HG03354 (cell line): ENCODE measurements at regions not wholly inside any gene's neighbourhood (a gene's known extent, or its start where the extent isn't known, plus 50 kb on each side); places are given as distances from the start of the nearest gene placed in this dataset.
"Not testable (repeated sequence)": the region's sequence is repeated elsewhere in the genome, so short reads cannot be mapped to it uniquely, and the experiment has no call there.

ENCODE experiments used
- ATAC-seq: cut with Tn5 transposase; IDR thresholded peaks from one replicate; pipeline ENCODE4 v1.9.1; 2021; ENCODE audit warnings: mild to moderate bottlenecking; ENCODE audit not compliant: unreplicated experiment, poor library complexity, severe bottlenecking

DNA sequence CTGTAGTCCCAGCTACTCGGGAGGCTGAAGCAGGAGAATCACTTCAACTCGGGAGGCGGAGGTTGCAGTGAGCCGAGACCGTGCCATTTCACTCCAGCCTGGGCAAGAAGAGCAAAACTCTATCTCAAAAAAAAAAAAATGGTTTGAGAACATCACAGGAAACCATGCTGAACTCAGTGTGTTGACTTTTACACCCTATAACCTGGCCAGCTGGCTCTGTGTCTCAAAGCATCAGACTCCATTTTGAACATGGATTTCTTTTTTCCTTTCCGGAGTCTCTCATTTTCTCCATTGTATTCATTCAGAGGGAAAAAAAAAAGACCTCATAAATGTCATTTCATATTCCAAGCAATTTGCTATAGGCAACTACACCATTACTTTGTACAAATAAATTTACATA is 63.2 kb upstream of the FOXN3 start:
- ATAC-seq: no peak

DNA sequence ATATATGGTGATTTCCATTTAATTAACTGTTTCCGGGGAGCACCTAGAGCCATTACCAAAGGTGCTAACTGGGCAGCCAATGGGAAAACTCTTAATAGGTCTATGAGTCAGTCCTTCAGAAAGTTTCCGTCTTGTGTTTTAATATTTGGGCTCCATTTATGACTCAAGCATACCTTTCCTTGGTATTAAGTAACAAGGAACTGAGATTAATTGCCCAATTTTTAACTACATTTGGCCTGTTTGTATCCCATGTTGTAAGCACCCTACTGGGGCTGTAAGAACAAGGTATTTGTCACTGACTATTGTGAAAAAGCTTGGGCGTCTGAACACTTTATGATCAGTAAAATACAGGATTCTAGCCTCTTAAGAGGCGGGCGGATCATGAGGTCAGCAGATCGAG is 62.8 kb upstream of the FOXN3 start:
- ATAC-seq: no peak

DNA sequence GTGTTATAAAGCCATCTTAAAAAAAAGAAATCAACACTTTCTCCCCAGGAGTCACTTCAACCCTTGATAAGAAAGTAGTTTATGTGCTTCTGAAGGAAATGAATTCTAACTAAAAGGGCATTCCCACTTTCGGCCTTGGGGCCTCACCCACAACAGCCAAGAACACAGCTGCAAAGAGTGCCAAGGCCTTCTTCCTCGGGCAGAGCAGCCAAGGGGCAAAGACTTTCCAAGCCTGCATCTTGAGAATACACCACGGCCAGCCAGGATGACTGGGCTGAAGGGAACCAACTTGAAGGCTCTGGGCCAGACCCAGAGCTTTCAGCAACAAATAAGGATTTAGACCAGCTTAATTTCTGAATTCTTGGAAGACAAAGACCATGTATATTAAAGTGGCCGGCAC is 60.4 kb upstream of the FOXN3 start:
- no peak for ATAC-seq

DNA sequence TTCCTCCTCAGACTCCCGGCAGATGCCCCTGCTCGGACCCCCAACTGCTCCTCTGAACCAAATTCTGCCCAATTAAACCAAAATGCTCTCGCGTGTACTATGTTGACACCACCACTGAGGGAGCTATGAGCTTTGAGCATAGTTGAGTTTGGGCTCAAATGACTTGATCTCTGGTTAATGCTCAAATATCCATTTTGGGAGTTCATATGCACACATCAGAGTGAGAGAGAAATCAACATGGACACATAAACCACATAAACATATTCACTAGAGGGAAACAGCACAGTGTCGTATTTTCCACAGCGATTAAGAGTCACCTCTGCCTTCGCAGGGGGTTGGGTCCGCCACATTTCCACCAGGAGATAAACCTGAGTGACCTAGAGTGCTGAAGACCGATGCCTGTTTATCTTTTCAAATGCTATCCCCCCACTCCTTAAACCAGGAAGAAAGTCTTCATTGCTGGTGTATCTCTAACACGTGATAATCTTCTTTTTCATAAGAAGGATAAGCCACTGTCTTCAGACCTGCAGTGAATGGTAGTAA is 59.4 kb upstream of the FOXN3 start:
- ATAC-seq: no peak

DNA sequence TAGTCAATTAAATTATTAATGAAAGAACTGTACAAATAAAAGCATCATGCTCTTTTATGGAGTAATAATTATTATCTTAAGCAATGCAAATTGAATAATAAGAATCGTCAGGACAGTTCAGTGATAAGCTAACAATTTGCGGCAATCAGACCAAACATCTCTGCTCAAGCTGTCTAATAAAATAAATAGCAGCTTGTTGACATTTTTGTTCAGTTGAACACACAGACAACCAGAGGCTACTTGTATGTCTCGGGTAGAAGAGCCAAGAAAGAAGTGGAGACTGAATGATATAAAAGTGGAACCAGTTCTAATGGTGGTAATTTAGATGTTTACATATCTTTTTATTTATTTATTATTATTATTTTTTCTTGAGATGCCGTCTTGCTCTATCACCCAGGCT is 57.4 kb upstream of the FOXN3 start:
- no peak for ATAC-seq

DNA sequence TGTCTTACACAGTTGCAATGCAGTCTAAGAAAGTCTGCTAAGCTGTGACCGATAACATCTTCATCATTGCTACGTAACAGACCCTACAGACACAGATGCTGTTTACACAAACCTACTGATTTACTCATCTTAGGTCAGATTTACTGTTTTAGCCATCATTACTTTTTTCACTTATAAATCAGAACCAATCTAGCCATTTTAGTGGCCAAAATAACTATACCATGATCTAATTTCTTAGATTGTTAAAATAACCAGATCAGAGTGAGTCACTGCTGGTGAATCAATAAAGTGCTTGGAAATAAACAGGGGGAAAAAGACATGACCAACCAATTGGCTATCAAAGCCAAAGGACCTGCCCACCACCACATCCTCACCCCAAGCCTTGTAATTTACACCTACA is 57.0 kb upstream of the FOXN3 start:
- no peak for ATAC-seq

DNA sequence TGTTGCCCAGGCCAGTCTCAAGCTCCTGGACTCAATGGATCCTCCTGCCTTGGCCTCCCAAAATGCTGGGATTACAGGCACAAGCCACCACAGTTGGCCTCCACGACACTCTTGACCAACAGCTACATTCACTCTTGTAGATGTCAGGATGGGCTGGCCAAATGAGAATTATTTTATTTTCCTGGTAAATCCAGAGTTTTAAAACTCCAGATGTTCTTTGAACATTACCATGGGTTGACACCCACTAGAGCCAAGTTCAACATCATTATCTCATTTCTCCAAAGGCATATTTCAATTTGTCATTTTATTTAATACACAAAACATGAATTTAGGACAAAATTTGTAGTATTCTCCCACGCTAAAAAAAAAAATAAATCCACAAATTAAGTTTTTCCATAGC is 56.5 kb upstream of the FOXN3 start:
- ATAC-seq: no peak

DNA sequence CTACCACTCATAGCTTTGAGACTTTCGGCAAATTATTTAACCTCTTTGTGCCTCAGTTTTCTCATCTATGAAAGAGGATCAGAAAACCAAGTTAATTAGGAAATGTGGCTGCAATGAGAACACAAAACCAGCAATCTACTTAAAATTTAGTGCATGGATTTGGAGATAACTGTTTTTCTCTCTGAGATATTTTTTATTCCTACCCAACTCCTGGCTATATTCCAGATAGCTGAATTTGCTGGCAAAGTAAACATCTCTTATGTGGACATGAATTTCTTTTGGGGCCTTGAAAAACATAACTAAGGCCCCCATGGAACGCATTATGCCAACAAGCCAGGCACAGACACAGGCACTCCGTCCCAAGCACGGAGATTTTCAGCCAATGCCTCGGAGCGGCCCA is 53.4 kb upstream of the FOXN3 start:
- ATAC-seq: no peak

DNA sequence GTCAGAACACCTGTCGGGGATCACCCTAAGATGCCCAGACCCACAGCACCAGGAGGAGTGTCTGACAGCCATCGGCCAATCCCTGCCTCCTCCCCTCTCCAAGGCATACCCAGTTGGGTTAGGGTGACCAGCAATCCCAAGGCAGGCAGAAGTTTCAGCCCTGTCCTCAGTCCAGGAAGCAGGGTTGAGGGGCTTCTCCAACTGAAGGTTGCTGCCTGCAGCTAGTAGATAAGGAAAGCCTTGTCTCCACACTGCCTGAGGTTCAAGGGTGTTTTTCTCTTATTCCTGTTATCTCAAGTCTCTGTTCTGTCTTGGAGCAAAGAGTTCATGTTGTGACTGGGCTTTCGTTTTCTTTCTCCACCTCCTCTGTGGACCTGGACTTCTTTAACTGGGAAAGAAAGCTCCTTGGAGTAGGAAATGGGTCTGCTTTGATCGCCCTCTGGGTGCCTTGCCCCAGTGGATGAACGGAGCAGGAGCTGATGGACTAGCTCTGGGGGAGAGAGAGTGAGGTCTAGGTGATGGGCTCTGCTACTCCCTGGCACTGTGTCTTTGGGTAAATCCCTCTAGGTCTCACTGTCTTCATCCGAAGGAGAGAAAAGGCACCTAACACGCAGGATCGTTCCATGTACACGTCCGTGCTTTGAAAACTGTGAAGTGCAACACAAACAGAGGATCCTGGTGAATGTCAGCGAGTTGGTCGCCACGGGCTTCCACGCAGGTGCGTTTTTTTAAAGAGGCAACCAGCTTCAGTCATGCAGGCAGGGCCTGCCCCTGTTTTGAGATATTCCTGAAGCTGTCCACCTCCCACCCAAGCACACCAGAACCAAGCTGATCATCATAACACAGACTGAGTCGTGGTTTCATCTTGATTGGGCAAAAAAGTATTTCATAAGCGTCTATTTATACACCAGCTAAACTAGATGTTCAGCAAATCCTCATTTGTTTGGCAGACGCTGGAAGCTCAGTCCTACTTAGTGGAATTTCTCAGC is 52.5 kb upstream of the FOXN3 start:
- ATAC-seq: no peak

DNA sequence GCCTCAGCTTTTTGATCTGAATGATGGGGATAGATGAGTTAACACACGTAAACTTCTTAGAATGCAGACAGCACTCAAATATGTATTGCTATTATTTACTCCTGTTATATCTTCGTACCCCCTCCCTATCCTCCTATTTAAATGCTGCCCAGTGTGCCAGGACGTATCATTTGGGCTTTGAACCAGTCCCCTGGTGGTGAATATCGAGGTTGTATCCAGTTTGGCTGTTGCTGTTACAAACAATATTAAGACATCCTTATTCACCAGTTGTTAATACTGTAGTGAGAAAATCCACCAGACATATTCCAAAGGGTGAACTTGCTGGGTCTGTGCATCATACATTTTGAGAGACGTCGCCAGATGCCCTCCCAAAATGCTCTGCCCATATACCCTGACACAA is 51.5 kb upstream of the FOXN3 start:
- no peak for ATAC-seq

DNA sequence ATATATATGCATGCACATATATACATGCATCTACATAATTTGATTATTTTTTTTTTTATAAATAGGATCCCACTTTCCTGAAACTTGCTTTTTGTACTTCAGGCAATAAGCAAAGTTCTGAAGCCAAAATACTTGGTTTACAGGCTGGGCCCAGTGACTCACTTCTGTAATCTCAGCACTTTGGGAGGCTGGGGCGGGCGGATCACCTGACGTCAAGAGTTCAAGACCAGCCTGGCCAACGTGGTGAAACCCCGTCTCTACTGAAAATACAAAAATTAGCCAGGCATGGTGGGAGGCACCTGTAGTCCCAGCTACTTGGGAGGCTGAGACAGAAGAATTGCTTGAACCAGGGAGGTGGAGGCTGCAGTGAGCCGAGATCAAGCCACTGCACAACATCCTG is 51.0 kb upstream of the FOXN3 start:
- ATAC-seq: not testable (repeated sequence)

DNA sequence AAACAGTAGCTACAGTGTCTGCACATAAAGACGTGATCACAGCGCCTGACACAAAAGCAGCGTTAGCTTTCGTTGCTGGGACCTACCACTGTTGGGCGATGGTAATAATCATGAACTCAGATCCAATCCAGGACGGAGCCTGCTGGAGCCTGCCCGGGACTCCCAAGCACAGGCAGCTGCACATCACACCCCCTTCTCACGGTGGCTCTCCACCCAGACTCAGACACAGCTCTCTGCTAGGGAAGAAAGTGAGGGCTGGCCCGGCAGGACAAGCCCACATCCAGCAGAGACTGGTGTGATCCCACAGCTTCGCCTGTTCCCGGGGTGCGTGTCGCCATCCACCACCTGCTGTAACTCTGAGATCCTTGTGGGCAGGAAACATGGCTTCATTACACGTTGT is 49.9 kb upstream of the FOXN3 start:
- no peak for ATAC-seq
